Karpas-422 (cell line): ENCODE measurements at regions not wholly inside any gene's neighbourhood (a gene's known extent, or its start where the extent isn't known, plus 50 kb on each side); places are given as distances from the start of the nearest gene placed in this dataset.

Experiments used
- DNase-seq: peaks from one replicate; pipeline ENCODE4 v3.0.0-alpha.2; 2015
- H2AFZ ChIP-seq: fragments of 200-600 bp; sonication (generic); 2 replicates; pipeline ENCODE4 v1.6.1; 2014; ENCODE audit warnings: antibody characterized with exemption, low read length, mixed read lengths
- H3K27ac ChIP-seq: fragments of 200-600 bp; sonication (generic); 2 replicates; pipeline ENCODE4 v1.5.1; 2014; ENCODE audit warnings: mild to moderate bottlenecking, low read length, moderate library complexity
- H3K27me3 ChIP-seq: fragments of 200-600 bp; sonication (generic); 2 replicates; pipeline ENCODE4 v1.6.1; 2014; ENCODE audit warnings: low read length, mixed read lengths
- H3K36me3 ChIP-seq: fragments of 200-600 bp; sonication (generic); 2 replicates; pipeline ENCODE4 v1.6.1; 2014; ENCODE audit warnings: low read length, mixed read lengths; ENCODE audit not compliant: insufficient read depth
- H3K4me1 ChIP-seq: fragments of 200-600 bp; sonication (generic); 2 replicates; pipeline ENCODE4 v1.6.1; 2014; ENCODE audit warnings: mild to moderate bottlenecking, low read length, mixed read lengths
- H3K4me2 ChIP-seq: fragments of 200-600 bp; sonication (generic); 2 replicates; pipeline ENCODE4 v1.6.1; 2014; ENCODE audit warnings: low read length, low read depth, mild to moderate bottlenecking; ENCODE audit not compliant: poor library complexity, severe bottlenecking
- H3K4me3 ChIP-seq: fragments of 200-600 bp; sonication (generic); 2 replicates; pipeline ENCODE4 v1.5.1; 2014; ENCODE audit warnings: mild to moderate bottlenecking, antibody characterized with exemption, low read length, mixed read lengths
- H3K79me2 ChIP-seq: fragments of 200-600 bp; sonication (generic); 2 replicates; pipeline ENCODE4 v1.6.1; 2014; ENCODE audit warnings: mild to moderate bottlenecking, low read length, mixed read lengths
- H3K9ac ChIP-seq: fragments of 200-600 bp; sonication (generic); 2 replicates; pipeline ENCODE4 v1.6.0; 2014; ENCODE audit warnings: low read length
- H3K9me2 ChIP-seq: fragments of 200-600 bp; sonication (generic), shearing (Covaris generic); replicated peaks from 2 replicates; pipeline ENCODE4 v1.6.0; 2014; ENCODE audit warnings: mild to moderate bottlenecking, low read length, moderate library complexity; ENCODE audit not compliant: insufficient read depth
- H3K9me3 ChIP-seq: fragments of 300-700, 200-600 bp; sonication (generic); 2 replicates; pipeline ENCODE4 v1.6.1; 2014; ENCODE audit warnings: low read length, mixed read lengths
- H4K20me1 ChIP-seq: fragments of 200-600 bp; sonication (generic); 2 replicates; pipeline ENCODE4 v1.6.1; 2014; ENCODE audit warnings: mild to moderate bottlenecking, antibody characterized with exemption, low read length, low read depth; ENCODE audit not compliant: insufficient read depth

DNA sequence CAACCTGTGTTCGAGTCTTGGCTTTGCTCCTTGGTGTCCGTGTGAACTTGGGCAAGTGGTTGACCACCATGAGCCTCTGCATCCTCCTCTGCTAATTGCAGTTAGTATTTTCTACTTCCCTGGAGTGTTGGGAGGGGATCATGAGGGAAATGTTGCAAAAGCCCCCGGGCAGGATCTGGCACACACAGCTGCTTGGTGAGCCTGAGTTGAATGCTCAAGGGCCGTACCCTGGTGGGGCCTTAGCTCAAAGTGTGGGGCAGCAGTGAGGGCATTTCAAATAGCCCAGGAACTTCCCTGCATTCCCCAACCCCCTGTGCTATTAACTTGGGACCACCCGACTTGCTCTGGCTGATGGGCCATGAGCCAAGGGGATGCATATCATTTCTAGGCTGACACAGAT is 94.9 kb upstream of the SLC6A11 start:
- no peak overlapping the region for H2AFZ ChIP-seq

DNA sequence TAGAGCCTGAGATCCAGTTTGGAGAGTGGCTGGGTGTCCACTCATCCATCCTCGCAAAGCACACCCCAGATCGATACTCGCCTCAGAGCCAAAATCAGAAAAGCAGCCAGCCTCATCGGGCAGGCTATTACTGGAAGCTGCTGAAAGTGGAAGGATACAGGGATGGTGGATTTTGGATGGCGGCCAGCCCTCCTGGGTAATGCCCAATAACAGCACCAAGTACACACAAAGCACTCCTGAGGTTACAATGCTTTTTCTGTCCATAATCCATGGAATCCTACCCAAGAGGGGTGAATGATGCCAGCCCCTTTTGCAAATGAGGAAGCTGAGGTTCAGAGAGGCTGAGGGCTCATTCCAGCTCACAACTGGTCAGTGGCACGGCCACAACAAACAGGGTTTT is 93.1 kb upstream of the SLC6A11 start:
- H3K27me3 ChIP-seq: no peaks in the 10 kb centered on the region
- H4K20me1 ChIP-seq: no peaks in the 10 kb centered on the region
- H3K4me3 ChIP-seq: no peak overlapping the region
- H2AFZ ChIP-seq: no peak overlapping the region
- H3K4me1 ChIP-seq: no peaks in the 10 kb centered on the region
- no peak overlapping the region for H3K4me2 ChIP-seq
- no peaks in the 10 kb centered on the region for H3K79me2 ChIP-seq
- H3K36me3 ChIP-seq: no peaks in the 10 kb centered on the region
- no peaks in the 10 kb centered on the region for H3K9me2 ChIP-seq
- H3K27ac ChIP-seq: no peak overlapping the region
- no peak overlapping the region for H3K9ac ChIP-seq
- no peak for DNase-seq
- H3K9me3 ChIP-seq: no peaks in the 10 kb centered on the region

More for the DNA sequence above, 94.9 kb upstream of the SLC6A11 start:
- no peaks in the 10 kb centered on the region for H3K9me2 ChIP-seq
- H3K27ac ChIP-seq: no peak overlapping the region
- H3K4me3 ChIP-seq: no peak overlapping the region
- H3K4me1 ChIP-seq: no peaks in the 10 kb centered on the region
- DNase-seq: no peak
- no peaks in the 10 kb centered on the region for H4K20me1 ChIP-seq
- no peaks in the 10 kb centered on the region for H3K36me3 ChIP-seq
- no peak overlapping the region for H3K9ac ChIP-seq
- H3K4me2 ChIP-seq: no peak overlapping the region
- no peaks in the 10 kb centered on the region for H3K79me2 ChIP-seq
- H3K9me3 ChIP-seq: no peaks in the 10 kb centered on the region
- no peaks in the 10 kb centered on the region for H3K27me3 ChIP-seq

DNA sequence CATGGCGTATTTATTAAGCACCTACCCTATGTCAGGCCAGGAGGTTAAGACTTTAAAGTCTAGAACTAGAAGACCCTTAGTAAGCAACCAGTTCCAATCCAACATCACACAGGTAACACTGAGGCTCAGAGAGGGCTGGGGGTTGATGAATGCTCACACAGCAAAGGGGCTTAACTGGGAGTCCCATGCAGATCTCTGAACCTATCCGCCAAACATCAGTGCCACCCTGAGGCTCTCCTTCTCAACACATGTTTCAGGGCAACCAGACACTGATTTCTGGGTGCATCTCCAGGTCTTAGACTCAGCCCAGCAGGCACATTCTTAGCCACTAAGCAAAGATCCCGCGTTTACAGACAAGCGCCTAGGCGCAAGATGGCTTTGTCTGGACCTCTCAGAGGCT is 92.0 kb upstream of the SLC6A11 start:
- DNase-seq: no peak
- no peaks in the 10 kb centered on the region for H3K27me3 ChIP-seq
- no peaks in the 10 kb centered on the region for H3K79me2 ChIP-seq
- no peak overlapping the region for H3K4me3 ChIP-seq
- H3K4me1 ChIP-seq: no peaks in the 10 kb centered on the region
- no peaks in the 10 kb centered on the region for H3K9me3 ChIP-seq
- no peaks in the 10 kb centered on the region for H4K20me1 ChIP-seq
- no peaks in the 10 kb centered on the region for H3K9me2 ChIP-seq
- H2AFZ ChIP-seq: no peak overlapping the region
- H3K27ac ChIP-seq: no peak overlapping the region
- H3K4me2 ChIP-seq: no peak overlapping the region
- no peak overlapping the region for H3K9ac ChIP-seq
- H3K36me3 ChIP-seq: no peaks in the 10 kb centered on the region

DNA sequence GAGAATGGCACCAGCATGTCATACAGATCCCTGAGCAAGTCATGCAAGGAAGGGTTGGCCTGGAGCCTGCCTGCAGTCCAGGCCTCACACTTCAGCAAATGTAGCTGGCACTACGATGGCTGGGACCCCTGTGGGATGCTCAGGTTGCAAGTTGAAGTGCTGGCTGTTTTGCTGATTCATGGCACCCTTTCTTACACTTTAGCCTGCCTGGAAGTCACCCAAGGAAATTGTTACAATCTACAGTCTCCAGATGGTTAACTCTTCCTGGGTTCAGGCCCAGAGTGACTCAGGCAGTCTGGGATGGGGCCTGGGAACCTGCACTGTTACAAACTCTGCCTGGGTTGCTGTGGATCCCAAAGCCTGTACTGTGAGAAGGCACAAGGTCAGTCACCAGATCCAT is 91.0 kb upstream of the SLC6A11 start:
- Histone ChIP-seq H3K9ac (no peak overlapping the region), H3K27ac (no peak overlapping the region), H3K9me2 (no peaks in the 10 kb centered on the region), H2AFZ (no peak overlapping the region), H3K79me2 (no peaks in the 10 kb centered on the region), H3K4me3 (no peak overlapping the region), H3K9me3 (no peaks in the 10 kb centered on the region), H3K4me1 (no peaks in the 10 kb centered on the region), H3K27me3 (no peaks in the 10 kb centered on the region), H4K20me1 (no peaks in the 10 kb centered on the region), H3K36me3 (no peaks in the 10 kb centered on the region), H3K4me2 (no peak overlapping the region)
- no peak for DNase-seq

DNA sequence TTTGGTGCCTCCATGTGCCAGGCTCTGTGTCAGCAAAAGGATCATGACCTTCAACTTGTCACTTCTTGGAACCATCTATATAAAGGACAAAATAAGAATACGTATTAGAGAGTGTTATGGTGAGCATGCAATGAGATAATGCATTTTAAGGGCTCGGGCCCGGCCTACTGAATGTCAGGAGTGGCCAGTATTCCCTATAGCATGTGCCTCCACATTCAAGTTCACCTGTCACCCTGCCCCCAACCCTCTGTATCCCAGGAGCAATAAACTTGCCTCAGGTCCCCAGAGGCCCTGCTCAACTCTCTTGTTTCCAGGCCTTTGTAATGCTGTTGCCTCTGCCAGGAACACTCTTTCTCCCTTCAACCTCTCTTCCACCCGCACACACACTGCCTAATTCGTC is 90.2 kb upstream of the SLC6A11 start:
- DNase-seq: no peak
- H3K9me3 ChIP-seq: no peaks in the 10 kb centered on the region
- H3K4me2 ChIP-seq: no peak overlapping the region
- no peaks in the 10 kb centered on the region for H3K9me2 ChIP-seq
- no peak overlapping the region for H2AFZ ChIP-seq
- H3K9ac ChIP-seq: no peak overlapping the region
- no peaks in the 10 kb centered on the region for H3K36me3 ChIP-seq
- no peaks in the 10 kb centered on the region for H4K20me1 ChIP-seq
- H3K27me3 ChIP-seq: no peaks in the 10 kb centered on the region
- no peaks in the 10 kb centered on the region for H3K79me2 ChIP-seq
- no peak overlapping the region for H3K4me3 ChIP-seq
- H3K4me1 ChIP-seq: no peaks in the 10 kb centered on the region
- H3K27ac ChIP-seq: no peak overlapping the region

DNA sequence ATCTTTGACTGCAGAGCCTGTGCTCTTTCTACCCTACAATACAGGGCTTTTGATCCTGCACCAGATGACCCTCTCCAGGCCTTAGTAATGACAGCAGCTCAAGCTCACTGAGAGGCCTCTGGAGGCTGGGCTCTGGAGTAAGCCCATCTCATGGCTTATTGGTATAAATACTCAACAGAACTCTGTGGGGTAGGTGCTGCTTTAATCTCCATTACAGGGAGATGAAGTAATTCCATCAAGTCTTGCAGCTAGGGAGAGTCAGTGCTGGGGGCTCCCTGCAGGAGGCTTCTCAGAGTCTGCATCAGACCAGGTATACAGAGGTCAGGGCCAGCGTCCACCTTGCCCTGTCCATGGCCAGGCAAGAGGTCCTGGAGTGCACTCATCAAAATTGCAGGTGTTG is 89.2 kb upstream of the SLC6A11 start:
- Histone ChIP-seq H4K20me1 (no peaks in the 10 kb centered on the region), H3K79me2 (no peaks in the 10 kb centered on the region), H3K27ac (no peak overlapping the region), H3K9me3 (no peaks in the 10 kb centered on the region), H2AFZ (no peak overlapping the region), H3K9me2 (no peaks in the 10 kb centered on the region), H3K27me3 (no peaks in the 10 kb centered on the region), H3K4me1 (no peaks in the 10 kb centered on the region), H3K4me3 (no peak overlapping the region), H3K36me3 (no peaks in the 10 kb centered on the region), H3K4me2 (no peak overlapping the region), H3K9ac (no peak overlapping the region)
- no peak for DNase-seq

DNA sequence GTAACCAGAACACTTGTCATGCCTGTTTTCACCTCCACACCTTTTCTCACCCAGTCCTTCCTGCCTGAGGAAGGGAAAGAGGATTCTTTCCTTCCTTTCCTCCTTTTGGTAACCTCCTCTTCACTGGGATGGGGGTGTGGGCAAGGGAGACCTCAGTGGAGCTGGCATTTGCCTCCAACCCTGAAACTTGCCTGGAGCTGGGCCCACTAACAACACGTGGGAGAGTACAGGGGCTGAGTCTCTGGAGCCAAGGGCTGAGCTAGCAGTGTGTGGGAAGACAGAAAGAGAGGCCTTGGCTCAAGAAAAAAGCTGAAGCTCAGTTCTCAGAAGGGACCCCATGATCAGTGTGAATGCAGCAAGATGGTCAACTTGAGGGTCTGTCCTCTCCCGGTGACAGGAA is 86.6 kb upstream of the SLC6A11 start:
- H3K9ac ChIP-seq: no peak overlapping the region
- no peak overlapping the region for H2AFZ ChIP-seq
- H3K27me3 ChIP-seq: no peaks in the 10 kb centered on the region
- H3K27ac ChIP-seq: no peak overlapping the region
- DNase-seq: no peak
- peaks cover 9% of the 10 kb centered on the region; the same call in 1 of the 2 replicates for H3K9me3 ChIP-seq
- no peaks in the 10 kb centered on the region for H3K4me1 ChIP-seq
- no peaks in the 10 kb centered on the region for H3K36me3 ChIP-seq
- H3K4me2 ChIP-seq: no peak overlapping the region
- no peaks in the 10 kb centered on the region for H3K9me2 ChIP-seq
- H3K79me2 ChIP-seq: no peaks in the 10 kb centered on the region
- no peak overlapping the region for H3K4me3 ChIP-seq
- no peaks in the 10 kb centered on the region for H4K20me1 ChIP-seq

DNA sequence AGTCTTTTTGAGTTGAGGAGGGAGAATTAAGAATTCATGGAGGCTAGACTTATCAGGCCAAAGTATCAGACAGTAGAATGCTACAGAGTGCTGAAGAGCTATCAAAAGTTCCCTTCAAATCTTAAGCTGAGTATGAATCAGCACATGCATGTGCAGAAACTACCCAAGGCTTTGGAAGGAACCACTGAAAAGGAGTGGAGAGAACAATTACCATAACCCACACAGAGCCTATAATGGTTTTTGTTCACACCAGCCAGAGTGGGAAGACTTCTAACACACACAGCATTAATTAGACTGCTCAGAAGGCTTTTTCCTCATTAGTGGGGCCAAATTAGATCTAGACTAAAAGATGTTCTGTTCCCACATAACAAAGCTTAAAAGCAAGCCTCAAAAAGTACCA is 83.7 kb upstream of the SLC6A11 start:
- H3K4me3 ChIP-seq: no peak overlapping the region
- no peak for DNase-seq
- H3K36me3 ChIP-seq: no peaks in the 10 kb centered on the region
- no peaks in the 10 kb centered on the region for H4K20me1 ChIP-seq
- peaks cover 9% of the 10 kb centered on the region; the same call in 1 of the 2 replicates for H3K9me3 ChIP-seq
- H3K9ac ChIP-seq: no peak overlapping the region
- H3K79me2 ChIP-seq: no peaks in the 10 kb centered on the region
- no peak overlapping the region for H2AFZ ChIP-seq
- no peaks in the 10 kb centered on the region for H3K9me2 ChIP-seq
- H3K4me1 ChIP-seq: no peaks in the 10 kb centered on the region
- no peak overlapping the region for H3K4me2 ChIP-seq
- H3K27ac ChIP-seq: no peak overlapping the region
- H3K27me3 ChIP-seq: no peaks in the 10 kb centered on the region

DNA sequence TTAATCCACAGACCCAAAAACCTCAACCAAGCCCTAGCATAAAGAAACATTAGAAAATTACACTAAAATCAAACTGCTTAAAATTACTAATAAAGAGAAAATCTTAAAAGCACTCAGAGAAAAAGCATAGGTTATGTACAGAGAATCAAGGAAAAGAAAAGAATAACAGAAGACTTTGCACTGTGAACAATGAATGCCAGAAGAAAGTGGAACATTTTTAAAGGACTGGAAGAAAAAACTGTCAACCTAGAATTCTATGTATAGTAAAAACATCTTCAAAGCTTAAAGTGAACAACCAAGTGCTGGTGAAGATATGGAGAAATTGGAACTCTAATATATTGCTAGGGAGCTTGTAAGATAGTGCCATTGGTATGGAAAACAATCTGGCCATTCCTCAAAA is 82.7 kb upstream of the SLC6A11 start:
- H3K9ac ChIP-seq: no peak overlapping the region
- no peak overlapping the region for H2AFZ ChIP-seq
- H3K4me3 ChIP-seq: no peak overlapping the region
- H3K9me3 ChIP-seq: peaks cover 9% of the 10 kb centered on the region; the same call in 1 of the 2 replicates
- no peaks in the 10 kb centered on the region for H3K79me2 ChIP-seq
- no peak for DNase-seq
- no peaks in the 10 kb centered on the region for H3K36me3 ChIP-seq
- no peaks in the 10 kb centered on the region for H3K9me2 ChIP-seq
- H3K4me2 ChIP-seq: no peak overlapping the region
- H3K27ac ChIP-seq: no peak overlapping the region
- no peaks in the 10 kb centered on the region for H3K27me3 ChIP-seq
- no peaks in the 10 kb centered on the region for H4K20me1 ChIP-seq
- H3K4me1 ChIP-seq: no peaks in the 10 kb centered on the region
